SK-N-SH treated with all-trans-retinoic acid at 6 μM for 48 hours (cell line): ENCODE measurements at regions not wholly inside any gene's neighbourhood (a gene's known extent, or its start where the extent isn't known, plus 50 kb on each side); places are given as distances from the start of the nearest gene placed in this dataset.

Experiments
- ARNTL ChIP-seq: fragments of 450-650 bp; formaldehyde crosslinking; IDR thresholded peaks from 2 replicates; pipeline ENCODE4 v1.5.0; 2020; ENCODE audit warnings: low read depth, mild to moderate bottlenecking, moderate library complexity, borderline replicate concordance
- CREB5 ChIP-seq: fragments of 250-450 bp; sonication (Bioruptor Pico); IDR thresholded peaks from 2 replicates; pipeline ENCODE4 v1.5.1; 2020; ENCODE audit warnings: low read depth, mild to moderate bottlenecking, moderate library complexity
- CSDC2 ChIP-seq: fragments of 250-450 bp; sonication (Bioruptor Pico); IDR thresholded peaks from 2 replicates; pipeline ENCODE4 v1.5.0; 2020; ENCODE audit warnings: mild to moderate bottlenecking, moderate library complexity
- CSRNP3 ChIP-seq: fragments of 250-450 bp; sonication (Bioruptor Pico); IDR thresholded peaks from 2 replicates; pipeline ENCODE4 v1.5.1; 2021; ENCODE audit warnings: mild to moderate bottlenecking, moderate library complexity
- ESRRG ChIP-seq: fragments of 250-450 bp; sonication (Bioruptor Pico); IDR thresholded peaks from 2 replicates; pipeline ENCODE4 v1.6.1; 2021; ENCODE audit warnings: mild to moderate bottlenecking
- ISL1 ChIP-seq: fragments of 250-450 bp; sonication (Bioruptor Pico); IDR thresholded peaks from 2 replicates; pipeline ENCODE4 v2.1.2; 2022; ENCODE audit warnings: mild to moderate bottlenecking, moderate library complexity
- OSR1 ChIP-seq: fragments of 250-450 bp; sonication (Bioruptor Pico); IDR thresholded peaks from 2 replicates; pipeline ENCODE4 v1.8.0; 2022; ENCODE audit warnings: moderate library complexity, mild to moderate bottlenecking, inconsistent platforms
- PATZ1 ChIP-seq: fragments of 250-450 bp; sonication (Bioruptor Pico); IDR thresholded peaks from 2 replicates; pipeline ENCODE4 v1.8.0; 2020; ENCODE audit warnings: mild to moderate bottlenecking, moderate library complexity, borderline replicate concordance
- PPARA ChIP-seq: fragments of 250-450 bp; sonication (Bioruptor Pico); IDR thresholded peaks from 2 replicates; pipeline ENCODE4 v1.5.0; 2020; ENCODE audit warnings: mild to moderate bottlenecking, borderline replicate concordance
- RARB ChIP-seq: fragments of 250-450 bp; sonication (Bioruptor Pico); IDR thresholded peaks from 2 replicates; pipeline ENCODE4 v1.8.0; 2021; ENCODE audit warnings: mild to moderate bottlenecking, moderate library complexity
- TCF4 ChIP-seq: fragments of 250-450 bp; sonication (Bioruptor Pico); IDR thresholded peaks from 2 replicates; pipeline ENCODE4 v1.8.0; 2021; ENCODE audit warnings: mild to moderate bottlenecking, moderate library complexity, borderline replicate concordance
- TSHZ2 ChIP-seq: fragments of 250-450 bp; sonication (Bioruptor Pico); IDR thresholded peaks from 2 replicates; pipeline ENCODE4 v1.5.0; 2020; ENCODE audit warnings: mild to moderate bottlenecking, moderate library complexity
- ZFP30 ChIP-seq: fragments of 450-650 bp; formaldehyde crosslinking; IDR thresholded peaks from 2 replicates; pipeline ENCODE4 v1.5.0; 2022; ENCODE audit warnings: mild to moderate bottlenecking, moderate library complexity
- ZNF70 ChIP-seq: fragments of 450-650 bp; formaldehyde crosslinking; IDR thresholded peaks from 2 replicates; pipeline ENCODE4 v1.5.0; 2020; ENCODE audit warnings: mild to moderate bottlenecking, moderate library complexity

GRCh38 chr12:125418902-125419564 is 353.8 kb downstream of the AACS start:
- TF ChIP-seq PATZ1 (CRISPR knock-in tag), result no peak
- no peak for TF ChIP-seq RARB (CRISPR knock-in tag)
- no peak for TF ChIP-seq PPARA (CRISPR knock-in tag)
- TF ChIP-seq ZFP30 (CRISPR knock-in tag), result no peak
- no peak for TF ChIP-seq CSDC2 (CRISPR knock-in tag)
- no peak for TF ChIP-seq ESRRG (CRISPR knock-in tag)
- no peak for TF ChIP-seq ARNTL (CRISPR knock-in tag)
- no peak for TF ChIP-seq TCF4 (CRISPR knock-in tag)
- no peak for TF ChIP-seq ISL1 (CRISPR knock-in tag)
- no peak for TF ChIP-seq CREB5 (CRISPR knock-in tag)
- TF ChIP-seq CSRNP3, result no peak
- TF ChIP-seq OSR1 (CRISPR knock-in tag), result no peak
- no peak for TF ChIP-seq ZNF70 (CRISPR knock-in tag)
- TF ChIP-seq TSHZ2 (CRISPR knock-in tag), result no peak
